MM.1S (cell line): ENCODE measurements at regions not wholly inside any gene's neighbourhood (a gene's known extent, or its start where the extent isn't known, plus 50 kb on each side); places are given as distances from the start of the nearest gene placed in this dataset.

Experiments used
- DNase-seq: peaks from one replicate; pipeline ENCODE4 v3.0.0-alpha.2; 2015
- H2AFZ ChIP-seq: fragments of 300-600 bp; sonication (generic); 2 replicates; pipeline ENCODE4 v1.6.0; 2016; ENCODE audit warnings: antibody characterized with exemption, low read length
- H3F3A ChIP-seq: fragments of 300-600 bp; sonication (generic); 2 replicates; pipeline ENCODE4 v1.6.1; 2016; ENCODE audit warnings: mild to moderate bottlenecking, antibody characterized with exemption, low read length, moderate library complexity, mixed read lengths; ENCODE audit not compliant: insufficient read depth
- H3K27ac ChIP-seq: fragments of 300-600 bp; sonication (generic); 2 replicates; pipeline ENCODE4 v1.5.1; 2016; ENCODE audit warnings: mild to moderate bottlenecking, low read length
- H3K27me3 ChIP-seq: fragments of 300-600 bp; sonication (generic); replicated peaks from 2 replicates; pipeline ENCODE4 v1.6.0; 2016; ENCODE audit warnings: low read length; ENCODE audit not compliant: insufficient read depth
- H3K36me3 ChIP-seq: fragments of 300-600 bp; sonication (generic); replicated peaks from 2 replicates; pipeline ENCODE4 v1.6.1; 2016; ENCODE audit warnings: mild to moderate bottlenecking, low read length, mixed read lengths; ENCODE audit not compliant: insufficient read depth
- H3K4me1 ChIP-seq: fragments of 300-600 bp; sonication (generic); 2 replicates; pipeline ENCODE4 v1.6.1; 2016; ENCODE audit warnings: low read length, mixed read lengths
- H3K4me2 ChIP-seq: fragments of 300-600 bp; sonication (generic); 2 replicates; pipeline ENCODE4 v1.6.0; 2016; ENCODE audit warnings: low read depth, low read length
- H3K4me3 ChIP-seq: fragments of 300-600 bp; sonication (generic); 2 replicates; pipeline ENCODE4 v1.5.1; 2016; ENCODE audit warnings: low read length, mixed read lengths
- H3K79me2 ChIP-seq: fragments of 300-600 bp; sonication (generic); 2 replicates; pipeline ENCODE4 v1.6.1; 2016; ENCODE audit warnings: mixed run types, low read length, mixed read lengths
- H3K9ac ChIP-seq: fragments of 300-600 bp; sonication (generic); 2 replicates; pipeline ENCODE4 v1.6.1; 2016; ENCODE audit warnings: low read length, mixed read lengths
- H3K9me2 ChIP-seq: fragments of 300-600 bp; sonication (generic); replicated peaks from 2 replicates; pipeline ENCODE4 v1.6.1; 2016; ENCODE audit warnings: mild to moderate bottlenecking, low read length, mixed read lengths; ENCODE audit not compliant: insufficient read depth
- H3K9me3 ChIP-seq: fragments of 300-600 bp; sonication (generic); replicated peaks from 2 replicates; pipeline ENCODE4 v1.6.1; 2016; ENCODE audit warnings: mild to moderate bottlenecking, low read length, mixed read lengths; ENCODE audit not compliant: insufficient read depth
- H4K20me1 ChIP-seq: fragments of 300-600 bp; sonication (generic); 2 replicates; pipeline ENCODE4 v1.6.1; 2016; ENCODE audit warnings: mild to moderate bottlenecking, low read length, moderate library complexity, mixed read lengths; ENCODE audit not compliant: insufficient read depth
- EZH2 ChIP-seq: fragments of 300-600 bp; sonication (generic); optimal IDR thresholded peaks from 2 replicates; pipeline ENCODE3; 2017; ENCODE audit warnings: low read depth, mild to moderate bottlenecking, antibody characterized with exemption, low read length, mixed read lengths
- EZH2phosphoT487 ChIP-seq: fragments of 300-600 bp; sonication (generic); IDR thresholded peaks from 2 replicates; pipeline ENCODE4 v1.6.1; 2018; ENCODE audit warnings: antibody characterized with exemption, low read length
- TF ChIP-seq, protein P1 (sequence below): fragments of 300-600 bp; sonication (generic); IDR thresholded peaks from 2 replicates; pipeline ENCODE4 v1.5.1; 2016; ENCODE audit warnings: antibody characterized with exemption, low read length, mixed read lengths

DNA sequence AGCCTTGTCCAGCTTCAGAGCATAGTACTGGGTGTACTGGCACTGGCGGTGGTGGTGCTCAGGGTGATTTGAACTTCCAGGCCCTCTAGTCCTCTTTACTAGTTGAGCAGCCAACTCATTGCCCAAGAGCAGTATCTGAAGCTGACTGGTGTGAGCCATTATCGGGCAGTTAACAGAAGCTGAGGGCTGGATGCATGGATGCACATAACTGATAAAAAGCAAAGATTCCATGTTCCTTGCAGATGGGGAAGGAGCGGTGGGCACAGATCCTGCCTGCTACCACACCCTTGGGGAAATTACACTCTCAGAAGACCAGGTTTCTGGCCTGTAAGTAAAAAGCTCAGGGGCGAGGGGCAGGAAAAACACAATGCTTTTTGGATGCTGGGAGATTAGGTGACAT lies 499.4 kb upstream of the ARGLU1 start:
- Histone ChIP-seq H3K9me3 (no peaks in the 10 kb centered on the region), H3K27ac (no peak overlapping the region), H2AFZ (no peak overlapping the region), H3K79me2 (no peaks in the 10 kb centered on the region), H3K4me3 (no peak overlapping the region), H3K36me3 (no peaks in the 10 kb centered on the region), H3F3A (no peaks in the 10 kb centered on the region), H3K9ac (no peak overlapping the region), H3K27me3 (no peaks in the 10 kb centered on the region), H4K20me1 (no peaks in the 10 kb centered on the region), H3K9me2 (no peaks in the 10 kb centered on the region), H3K4me2 (no peak overlapping the region), H3K4me1 (no peaks in the 10 kb centered on the region)
- no peak for TF ChIP-seq EZH2phosphoT487
- TF ChIP-seq, protein P1, sequence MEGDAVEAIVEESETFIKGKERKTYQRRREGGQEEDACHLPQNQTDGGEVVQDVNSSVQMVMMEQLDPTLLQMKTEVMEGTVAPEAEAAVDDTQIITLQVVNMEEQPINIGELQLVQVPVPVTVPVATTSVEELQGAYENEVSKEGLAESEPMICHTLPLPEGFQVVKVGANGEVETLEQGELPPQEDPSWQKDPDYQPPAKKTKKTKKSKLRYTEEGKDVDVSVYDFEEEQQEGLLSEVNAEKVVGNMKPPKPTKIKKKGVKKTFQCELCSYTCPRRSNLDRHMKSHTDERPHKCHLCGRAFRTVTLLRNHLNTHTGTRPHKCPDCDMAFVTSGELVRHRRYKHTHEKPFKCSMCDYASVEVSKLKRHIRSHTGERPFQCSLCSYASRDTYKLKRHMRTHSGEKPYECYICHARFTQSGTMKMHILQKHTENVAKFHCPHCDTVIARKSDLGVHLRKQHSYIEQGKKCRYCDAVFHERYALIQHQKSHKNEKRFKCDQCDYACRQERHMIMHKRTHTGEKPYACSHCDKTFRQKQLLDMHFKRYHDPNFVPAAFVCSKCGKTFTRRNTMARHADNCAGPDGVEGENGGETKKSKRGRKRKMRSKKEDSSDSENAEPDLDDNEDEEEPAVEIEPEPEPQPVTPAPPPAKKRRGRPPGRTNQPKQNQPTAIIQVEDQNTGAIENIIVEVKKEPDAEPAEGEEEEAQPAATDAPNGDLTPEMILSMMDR, result no peak
- TF ChIP-seq EZH2, result no peak
- DNase-seq, result no peak

DNA sequence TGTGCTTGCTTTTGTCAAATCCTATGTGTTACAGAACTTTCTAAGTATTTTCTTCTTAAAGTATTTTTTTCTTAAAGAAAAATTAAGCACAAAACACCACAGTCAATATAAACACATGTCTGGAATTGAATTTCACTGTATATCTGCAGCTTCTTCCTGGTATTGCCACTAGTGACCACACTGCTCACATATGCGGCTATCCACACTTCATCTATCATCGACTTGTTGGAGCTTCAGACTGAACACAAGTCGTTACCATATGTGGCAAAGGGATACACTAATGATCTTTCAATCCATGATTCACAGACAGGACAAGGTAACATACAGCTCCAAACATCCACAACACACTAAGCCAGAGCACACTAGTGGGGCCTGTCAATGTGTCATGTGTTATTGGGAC lies 498.4 kb upstream of the ARGLU1 start:
- Histone ChIP-seq H3K27me3 (no peaks in the 10 kb centered on the region), H3K9ac (no peak overlapping the region), H3K4me1 (no peaks in the 10 kb centered on the region), H3K4me2 (no peak overlapping the region), H3K4me3 (no peak overlapping the region), H3K36me3 (no peaks in the 10 kb centered on the region), H3K79me2 (no peaks in the 10 kb centered on the region), H4K20me1 (no peaks in the 10 kb centered on the region), H3K9me2 (no peaks in the 10 kb centered on the region), H2AFZ (no peak overlapping the region), H3K9me3 (no peaks in the 10 kb centered on the region), H3K27ac (no peak overlapping the region), H3F3A (no peaks in the 10 kb centered on the region)
- DNase-seq, result no peak
- TF ChIP-seq EZH2phosphoT487 (no peak), EZH2 (no peak)
- TF ChIP-seq, protein P1, result no peak

DNA sequence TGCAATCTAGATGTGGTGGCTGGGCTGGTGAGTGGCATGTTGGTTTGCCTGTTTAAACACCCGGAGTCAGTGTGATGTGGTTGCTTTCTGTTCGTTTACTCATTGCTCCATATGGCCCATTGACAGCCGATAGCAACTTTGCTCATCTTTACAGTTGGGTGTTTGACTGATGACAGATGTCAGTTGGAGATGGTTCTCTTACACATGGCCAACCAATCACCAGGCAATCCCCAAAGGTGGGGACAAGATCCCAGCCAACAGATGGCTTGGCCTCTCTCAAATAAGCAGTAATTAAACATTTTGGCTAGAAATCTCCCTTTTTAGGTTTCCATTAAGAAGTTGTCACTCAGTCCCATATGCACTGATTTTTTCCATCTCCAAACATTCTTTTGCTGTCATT lies 497.1 kb upstream of the ARGLU1 start:
- Histone ChIP-seq H3K9me2 (no peaks in the 10 kb centered on the region), H3K9ac (no peak overlapping the region), H3K4me2 (no peak overlapping the region), H3F3A (no peaks in the 10 kb centered on the region), H3K36me3 (no peaks in the 10 kb centered on the region), H4K20me1 (no peaks in the 10 kb centered on the region), H3K27me3 (no peaks in the 10 kb centered on the region), H2AFZ (no peak overlapping the region), H3K4me1 (no peaks in the 10 kb centered on the region), H3K9me3 (no peaks in the 10 kb centered on the region), H3K79me2 (no peaks in the 10 kb centered on the region), H3K4me3 (no peak overlapping the region), H3K27ac (no peak overlapping the region)
- TF ChIP-seq, protein P1, result no peak
- no peak for TF ChIP-seq EZH2phosphoT487
- TF ChIP-seq EZH2, result no peak
- DNase-seq, result no peak
